HG02623 (cell line): ENCODE measurements at regions not wholly inside any gene's neighbourhood (a gene's known extent, or its start where the extent isn't known, plus 50 kb on each side); places are given as distances from the start of the nearest gene placed in this dataset.
"Not testable (repeated sequence)": the region's sequence is repeated elsewhere in the genome, so short reads cannot be mapped to it uniquely, and the experiment has no call there.

Source experiments
- ATAC-seq: cut with Tn5 transposase; IDR thresholded peaks from one replicate; pipeline ENCODE4 v1.9.1; 2021; ENCODE audit warnings: moderate library complexity; ENCODE audit not compliant: unreplicated experiment

DNA sequence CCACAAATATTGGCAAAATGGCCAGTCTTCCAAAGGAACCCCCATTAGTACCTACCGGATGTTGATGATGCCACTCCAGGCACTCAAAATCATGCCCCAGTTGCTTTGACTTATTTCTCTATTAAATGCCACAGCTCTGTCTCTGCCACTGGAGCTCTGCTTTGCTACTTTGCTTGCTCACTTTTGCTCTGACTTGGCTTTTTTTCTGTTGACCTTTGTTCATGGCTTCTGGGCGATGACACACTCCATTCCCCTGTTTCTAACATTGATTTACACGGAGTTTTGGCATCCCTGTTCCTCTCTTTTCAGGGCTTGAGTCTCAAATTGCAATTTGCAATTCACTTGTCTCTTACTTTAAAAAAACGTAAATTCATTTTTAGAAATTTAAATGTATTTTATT lies 217.1 kb upstream of the SPRY2 start:
- no peak for ATAC-seq

DNA sequence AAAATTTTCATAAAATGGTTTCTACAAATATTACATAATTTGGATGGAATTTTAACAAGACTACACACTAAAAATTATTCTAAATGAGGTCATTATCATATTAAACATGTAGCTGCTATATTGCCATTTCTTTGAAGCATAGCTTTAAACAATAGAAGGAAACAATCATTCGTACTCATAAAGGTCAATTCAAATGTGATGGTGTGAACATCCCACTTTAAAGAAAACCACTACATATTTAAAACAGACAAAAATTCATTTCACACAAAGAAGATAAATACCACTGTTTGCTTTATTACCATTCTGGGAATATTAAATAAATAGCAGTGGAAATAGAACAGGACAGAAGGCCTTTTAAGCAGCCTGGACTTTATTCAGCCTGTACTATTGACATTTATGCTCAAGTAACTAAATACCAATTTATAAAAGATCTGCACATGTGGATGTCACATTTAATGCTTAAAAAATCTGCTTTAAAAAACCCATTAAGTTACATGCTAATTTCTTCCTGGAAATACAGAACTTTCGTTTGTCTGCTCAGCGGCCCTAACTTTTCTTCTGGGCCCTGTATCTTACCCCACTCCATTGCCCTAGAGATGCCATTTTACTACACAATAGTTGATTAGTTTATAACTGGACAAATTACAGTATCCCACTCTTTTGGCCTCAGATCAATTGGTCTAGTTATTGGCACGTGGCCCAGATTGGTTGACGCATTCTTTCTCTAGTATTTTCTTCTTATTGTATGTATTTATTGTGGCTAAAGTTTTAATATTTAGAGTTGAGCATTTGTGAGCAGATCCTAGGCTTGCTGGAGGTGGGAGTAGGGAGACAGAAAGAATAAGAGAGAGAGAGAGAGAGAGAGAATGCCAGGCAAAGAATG lies 215.1 kb upstream of the SPRY2 start:
- ATAC-seq = no peak

GRCh38 chr13:80552851-80553440 lies 212.0 kb upstream of the SPRY2 start:
- no peak for ATAC-seq

- no peak for ATAC-seq
Measured at GRCh38 chr13:80551650-80552497, 210.9 kb upstream of the SPRY2 start.

GRCh38 chr13:80550971-80551441 lies 210.1 kb upstream of the SPRY2 start:
- no peak for ATAC-seq

GRCh38 chr13:80548915-80549314 lies 208.0 kb upstream of the SPRY2 start:
- ATAC-seq = no peak

- no peak for ATAC-seq
Measured at GRCh38 chr13:80547885-80548825, 207.2 kb upstream of the SPRY2 start.

- ATAC-seq = no peak
Measured at GRCh38 chr13:80547341-80547740, 206.4 kb upstream of the SPRY2 start.

GRCh38 chr13:80533175-80533574 lies 192.2 kb upstream of the SPRY2 start:
- ATAC-seq = no peak

- no peak for ATAC-seq
Measured at GRCh38 chr13:80530902-80531301, 190.0 kb upstream of the SPRY2 start.

- ATAC-seq = no peak
Measured at GRCh38 chr13:80530191-80530590, 189.3 kb upstream of the SPRY2 start.

- no peak for ATAC-seq
Measured at GRCh38 chr13:80529734-80530133, 188.8 kb upstream of the SPRY2 start.

DNA sequence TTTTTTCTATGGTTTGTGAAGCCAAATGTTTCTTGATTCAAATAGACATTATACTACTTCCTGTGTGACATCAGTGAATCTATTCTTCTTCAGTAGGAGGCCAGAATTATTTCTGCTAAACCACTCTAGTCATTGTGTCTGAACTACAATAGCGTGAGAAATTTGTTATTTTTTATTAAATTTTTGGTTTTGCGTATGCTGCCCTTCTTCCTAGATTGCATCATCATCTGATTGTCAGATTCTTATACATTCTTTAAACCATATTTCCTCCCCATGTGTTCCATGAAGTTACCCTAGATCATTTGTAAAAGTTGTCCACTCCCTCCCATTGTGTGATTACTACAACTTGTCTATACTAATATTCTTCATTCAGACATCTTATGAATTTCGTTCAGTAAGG lies 187.8 kb upstream of the SPRY2 start:
- no peak for ATAC-seq

DNA sequence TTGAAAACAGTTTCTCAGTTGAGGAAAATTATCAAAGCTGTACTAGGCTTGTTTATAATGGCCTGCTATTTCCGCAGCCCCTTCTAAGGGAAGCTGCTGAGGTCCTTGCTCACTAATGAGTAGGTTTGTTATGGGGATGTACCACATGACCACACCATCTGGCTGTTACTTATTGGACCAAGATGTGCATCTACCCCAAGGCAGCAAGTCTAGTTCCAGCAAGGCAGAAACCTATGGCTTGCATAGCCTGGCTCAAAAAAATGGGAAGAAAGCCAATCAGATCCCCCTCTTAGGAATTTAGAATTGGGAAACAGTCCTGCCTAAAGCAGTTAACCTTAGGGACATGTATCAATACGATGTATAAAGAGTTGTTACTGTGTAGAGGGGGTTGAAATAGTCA lies 186.5 kb upstream of the SPRY2 start:
- ATAC-seq = no peak

DNA sequence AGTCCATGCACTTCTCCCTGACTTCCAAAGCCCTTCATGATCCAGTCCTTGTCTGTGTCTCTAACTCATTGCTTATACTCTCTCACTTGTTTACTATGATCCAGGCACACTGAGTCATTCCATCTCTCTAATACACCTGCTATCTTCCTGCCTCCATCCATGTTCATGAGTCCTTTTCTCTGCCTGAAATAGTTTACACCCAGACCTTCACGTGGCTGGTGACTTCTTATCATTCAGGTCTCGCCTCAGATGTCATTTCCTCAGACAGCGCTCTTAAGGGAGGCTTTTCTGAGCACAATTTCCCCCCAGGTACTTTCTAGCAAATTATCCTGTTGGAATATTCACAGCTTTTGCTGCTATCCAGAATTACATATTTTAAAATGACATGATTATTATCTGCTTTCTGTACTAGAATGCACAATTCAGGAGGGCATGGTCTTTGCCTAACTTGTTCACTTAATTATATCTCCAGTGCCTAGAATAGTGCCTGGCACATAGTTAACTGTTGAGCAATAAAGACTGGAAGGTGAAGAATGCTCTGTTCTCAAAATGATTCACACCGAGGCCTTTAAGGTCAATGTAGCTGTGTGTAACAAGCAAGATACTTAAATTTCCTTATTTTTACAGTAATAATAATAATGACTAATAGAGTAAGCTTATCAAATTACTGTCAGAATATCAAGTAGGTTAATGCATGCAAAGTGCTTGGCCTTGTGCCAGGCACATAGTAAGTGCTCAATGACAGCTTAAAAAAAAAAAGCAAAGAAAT lies 183.7 kb upstream of the SPRY2 start:
- no peak for ATAC-seq

DNA sequence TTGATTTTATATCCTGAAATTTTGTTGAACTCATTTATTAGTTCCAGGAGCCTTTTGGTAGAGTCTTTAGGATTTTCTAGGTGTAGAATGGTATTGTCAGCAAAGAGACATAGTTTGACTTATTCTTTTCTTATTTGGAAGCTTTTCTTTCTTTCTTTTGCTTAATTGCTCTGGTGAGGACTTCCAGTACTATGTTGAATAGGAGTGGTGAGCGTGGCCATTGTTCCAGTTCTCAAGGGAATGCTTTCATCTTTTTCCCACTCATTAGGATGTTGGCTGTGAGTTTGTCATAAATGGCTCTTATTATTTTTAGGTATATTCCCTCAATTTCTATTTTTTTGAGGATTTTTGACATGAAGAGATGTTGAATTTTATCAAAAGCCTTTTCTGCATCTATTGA lies 182.2 kb upstream of the SPRY2 start:
- no peak for ATAC-seq

DNA sequence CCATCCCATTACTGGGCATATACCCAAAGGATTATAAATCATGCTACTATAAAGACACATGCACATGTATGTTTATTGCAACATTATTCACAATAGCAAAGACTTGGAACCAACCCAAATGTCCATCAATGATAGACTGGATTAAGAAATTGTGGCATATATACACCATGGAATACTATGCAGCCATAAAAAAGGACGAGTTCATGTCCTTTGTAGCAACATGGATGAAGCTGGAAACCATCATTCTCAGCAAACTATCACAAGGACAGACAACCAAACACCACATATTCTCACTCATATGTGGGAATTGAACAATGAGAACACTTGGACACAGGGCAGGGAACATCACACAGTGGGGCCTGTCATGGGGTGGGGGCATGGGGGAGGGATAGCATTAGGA lies 181.5 kb upstream of the SPRY2 start:
- not testable (repeated sequence) for ATAC-seq

GRCh38 chr13:80516818-80517348 lies 176.0 kb upstream of the SPRY2 start:
- no peak for ATAC-seq

- ATAC-seq = no peak
Measured at GRCh38 chr13:80515296-80515695, 174.4 kb upstream of the SPRY2 start.
